ENCODE measurements at regions not wholly inside any gene's neighbourhood (a gene's known extent, or its start where the extent isn't known, plus 50 kb on each side); places are given as distances from the start of the nearest gene placed in this dataset.

DNA sequence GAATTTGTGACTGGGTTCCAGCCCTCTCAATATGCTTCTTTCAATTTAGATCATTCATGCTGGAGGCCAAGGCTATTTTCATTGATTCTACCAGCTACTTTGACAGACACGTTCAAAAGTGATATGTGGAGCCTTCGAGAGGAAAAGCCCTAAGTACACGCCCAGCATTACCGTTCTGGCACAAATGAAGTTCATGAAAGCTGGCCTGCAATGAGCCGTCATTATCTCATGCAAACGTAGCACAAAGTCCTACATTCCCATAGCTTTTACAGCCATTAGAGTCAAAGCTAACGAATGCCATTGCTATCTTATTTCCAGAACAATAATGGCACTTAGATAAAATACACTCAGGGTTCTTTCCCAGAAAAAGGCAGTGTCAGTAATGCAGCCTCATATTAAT is 1237.6 kb downstream of the EFNB2 start:
- no peaks in the 10 kb centered on the region for H3K9me3 ChIP-seq (ENCODE audit: control insufficient read depth, insufficient read depth, low read depth, low read length)
- POLR2A ChIA-PET, result no interaction called here

DNA sequence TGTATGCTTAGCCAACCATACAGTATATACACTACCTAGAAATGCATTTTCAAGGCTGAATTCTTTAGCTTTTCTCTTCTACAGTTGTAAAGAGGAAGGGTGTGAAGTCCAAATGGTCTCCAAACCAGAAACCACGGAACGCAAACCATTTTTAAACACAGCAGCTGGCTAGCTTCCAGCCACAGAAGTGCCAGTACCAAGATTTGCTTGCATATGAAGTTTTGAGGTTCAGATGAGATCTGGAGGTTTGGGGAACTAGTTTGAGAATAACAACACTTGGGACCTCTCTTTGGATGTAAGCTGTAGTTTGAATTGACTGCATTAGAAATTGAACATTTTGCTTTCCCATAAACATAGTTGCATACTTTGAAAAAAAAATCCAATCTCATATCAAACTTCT is 1243.5 kb downstream of the EFNB2 start:
- H3K4me3 ChIP-seq (ENCODE audit: low read depth, low read length), result no peak overlapping the region
- no peaks in the 10 kb centered on the region for H3K4me1 ChIP-seq (ENCODE audit: control insufficient read depth, insufficient read depth, low read length)
- ChIA-PET CTCF (interaction anchor here (0.6 kb wide), 1 partner anchor 154 kb away, joined by 3 read pairs; no protein-coding TSS in a partner anchor), POLR2A (no interaction called here)
- no peaks in the 10 kb centered on the region for H3K9me3 ChIP-seq (ENCODE audit: control insufficient read depth, insufficient read depth, low read depth, low read length)
- H3K36me3 ChIP-seq (ENCODE audit: control insufficient read depth in 2 of 2, insufficient read depth in 1 of 2, low read length in 2 of 2), result no peaks in the 10 kb centered on the region
- no peak overlapping the region for H3K27ac ChIP-seq (ENCODE audit: extremely low read depth, low read depth, low read length)
- TF ChIP-seq ZNF2 (tag by site-specific recombination; IDR thresholded peaks at IDR 0.05), result no peak
- TF ChIP-seq, protein P1, sequence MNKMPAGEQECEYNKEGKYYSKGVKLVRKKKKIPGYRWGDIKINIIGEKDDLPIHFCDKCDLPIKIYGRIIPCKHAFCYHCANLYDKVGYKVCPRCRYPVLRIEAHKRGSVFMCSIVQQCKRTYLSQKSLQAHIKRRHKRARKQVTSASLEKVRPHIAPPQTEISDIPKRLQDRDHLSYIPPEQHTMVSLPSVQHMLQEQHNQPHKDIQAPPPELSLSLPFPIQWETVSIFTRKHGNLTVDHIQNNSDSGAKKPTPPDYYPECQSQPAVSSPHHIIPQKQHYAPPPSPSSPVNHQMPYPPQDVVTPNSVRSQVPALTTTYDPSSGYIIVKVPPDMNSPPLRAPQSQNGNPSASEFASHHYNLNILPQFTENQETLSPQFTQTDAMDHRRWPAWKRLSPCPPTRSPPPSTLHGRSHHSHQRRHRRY (tag by site-specific recombination; IDR thresholded peaks at IDR 0.05), result no peak
- TF ChIP-seq ZNF776 (tag by site-specific recombination; IDR thresholded peaks at IDR 0.05; ENCODE audit: borderline replicate concordance), result no peak
- no peak for TF ChIP-seq ZNF544 (tag by site-specific recombination; IDR thresholded peaks at IDR 0.05)

More for the DNA sequence above, 1237.6 kb downstream of the EFNB2 start:
- H3K36me3 ChIP-seq (ENCODE audit: control insufficient read depth in 2 of 2, insufficient read depth in 1 of 2, low read length in 2 of 2), result no peaks in the 10 kb centered on the region
- CTCF ChIA-PET, result no interaction called here
- no peak overlapping the region for H3K4me3 ChIP-seq (ENCODE audit: low read depth, low read length)
- no peaks in the 10 kb centered on the region for H3K4me1 ChIP-seq (ENCODE audit: control insufficient read depth, insufficient read depth, low read length)
- TF ChIP-seq ZNF138 (tag by site-specific recombination; IDR thresholded peaks at IDR 0.05; ENCODE audit: borderline replicate concordance) (no peak), ZNF585B (tag by site-specific recombination; IDR thresholded peaks at IDR 0.05) (no peak), BCL11A (tag by site-specific recombination; IDR thresholded peaks at IDR 0.05; ENCODE audit: low read depth) (no peak), ZNF558 (tag by site-specific recombination; IDR thresholded peaks at IDR 0.05) (no peak), KLF10 (tag by site-specific recombination; IDR thresholded peaks at IDR 0.05) (no peak), ZNF169 (tag by site-specific recombination; IDR thresholded peaks at IDR 0.05) (no peak), SP7 (tag by site-specific recombination; IDR thresholded peaks at IDR 0.05) (no peak), ZIC2 (tag by site-specific recombination; IDR thresholded peaks at IDR 0.05) (no peak), ZNF777 (tag by site-specific recombination; IDR thresholded peaks at IDR 0.05; ENCODE audit: borderline replicate concordance) (no peak), MYNN (tag by site-specific recombination; IDR thresholded peaks at IDR 0.05; ENCODE audit: borderline replicate concordance) (no peak)
- TF ChIP-seq, protein P2, sequence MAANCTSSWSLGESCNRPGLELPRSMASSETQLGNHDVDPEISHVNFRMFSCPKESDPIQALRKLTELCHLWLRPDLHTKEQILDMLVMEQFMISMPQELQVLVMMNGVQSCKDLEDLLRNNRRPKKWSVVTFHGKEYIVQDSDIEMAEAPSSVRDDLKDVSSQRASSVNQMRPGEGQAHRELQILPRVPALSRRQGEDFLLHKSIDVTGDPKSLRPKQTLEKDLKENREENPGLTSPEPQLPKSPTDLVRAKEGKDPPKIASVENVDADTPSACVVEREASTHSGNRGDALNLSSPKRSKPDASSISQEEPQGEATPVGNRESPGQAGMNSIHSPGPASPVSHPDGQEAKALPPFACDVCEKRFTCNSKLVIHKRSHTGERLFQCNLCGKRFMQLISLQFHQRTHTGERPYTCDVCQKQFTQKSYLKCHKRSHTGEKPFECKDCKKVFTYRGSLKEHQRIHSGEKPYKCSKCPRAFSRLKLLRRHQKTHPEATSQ (tag by site-specific recombination; IDR thresholded peaks at IDR 0.05), result no peak
- no peak overlapping the region for H3K27ac ChIP-seq (ENCODE audit: extremely low read depth, low read depth, low read length)

DNA sequence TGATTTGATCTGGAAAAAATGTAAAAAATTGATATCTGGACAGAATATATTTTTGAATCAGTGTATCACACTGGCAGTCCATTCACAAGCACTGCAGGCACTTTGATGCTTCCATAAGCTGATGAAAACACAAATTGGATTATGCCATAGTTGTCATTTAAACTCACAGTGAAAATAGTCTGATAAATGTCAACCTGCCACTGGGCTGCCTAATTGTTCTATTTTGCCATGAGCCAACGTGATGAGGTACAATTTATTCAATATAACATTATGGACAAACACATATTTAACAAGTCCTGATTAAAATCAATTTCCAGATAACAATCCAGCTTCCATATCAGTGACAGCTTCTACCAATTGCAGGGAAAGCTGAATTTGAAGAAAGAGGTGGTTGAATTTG is 1244.9 kb downstream of the EFNB2 start:
- H3K4me3 ChIP-seq (ENCODE audit: low read depth, low read length), result no peak overlapping the region
- H3K9me3 ChIP-seq (ENCODE audit: control insufficient read depth, insufficient read depth, low read depth, low read length), result no peaks in the 10 kb centered on the region
- no peak overlapping the region for H3K27ac ChIP-seq (ENCODE audit: extremely low read depth, low read depth, low read length)
- H3K4me1 ChIP-seq (ENCODE audit: control insufficient read depth, insufficient read depth, low read length), result no peaks in the 10 kb centered on the region
- no peaks in the 10 kb centered on the region for H3K36me3 ChIP-seq (ENCODE audit: control insufficient read depth in 2 of 2, insufficient read depth in 1 of 2, low read length in 2 of 2)
- CTCF ChIA-PET, result no interaction called here
- POLR2A ChIA-PET, result no interaction called here
- no peak for TF ChIP-seq ZNF184 (tag by site-specific recombination; IDR thresholded peaks at IDR 0.05)
- TF ChIP-seq SALL2 (tag by site-specific recombination; IDR thresholded peaks at IDR 0.05; ENCODE audit: borderline replicate concordance), result no peak
- TF ChIP-seq, protein P3, sequence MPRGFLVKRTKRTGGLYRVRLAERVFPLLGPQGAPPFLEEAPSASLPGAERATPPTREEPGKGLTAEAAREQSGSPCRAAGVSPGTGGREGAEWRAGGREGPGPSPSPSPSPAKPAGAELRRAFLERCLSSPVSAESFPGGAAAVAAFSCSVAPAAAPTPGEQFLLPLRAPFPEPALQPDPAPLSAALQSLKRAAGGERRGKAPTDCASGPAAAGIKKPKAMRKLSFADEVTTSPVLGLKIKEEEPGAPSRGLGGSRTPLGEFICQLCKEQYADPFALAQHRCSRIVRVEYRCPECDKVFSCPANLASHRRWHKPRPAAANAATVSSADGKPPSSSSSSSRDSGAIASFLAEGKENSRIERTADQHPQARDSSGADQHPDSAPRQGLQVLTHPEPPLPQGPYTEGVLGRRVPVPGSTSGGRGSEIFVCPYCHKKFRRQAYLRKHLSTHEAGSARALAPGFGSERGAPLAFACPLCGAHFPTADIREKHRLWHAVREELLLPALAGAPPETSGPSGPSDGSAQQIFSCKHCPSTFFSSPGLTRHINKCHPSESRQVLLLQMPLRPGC (tag by site-specific recombination; IDR thresholded peaks at IDR 0.05), result no peak
- TF ChIP-seq ZNF560 (tag by site-specific recombination; IDR thresholded peaks at IDR 0.05; ENCODE audit: borderline replicate concordance), result no peak
- TF ChIP-seq ZNF155 (tag by site-specific recombination; IDR thresholded peaks at IDR 0.05), result no peak
- TF ChIP-seq, protein P4, sequence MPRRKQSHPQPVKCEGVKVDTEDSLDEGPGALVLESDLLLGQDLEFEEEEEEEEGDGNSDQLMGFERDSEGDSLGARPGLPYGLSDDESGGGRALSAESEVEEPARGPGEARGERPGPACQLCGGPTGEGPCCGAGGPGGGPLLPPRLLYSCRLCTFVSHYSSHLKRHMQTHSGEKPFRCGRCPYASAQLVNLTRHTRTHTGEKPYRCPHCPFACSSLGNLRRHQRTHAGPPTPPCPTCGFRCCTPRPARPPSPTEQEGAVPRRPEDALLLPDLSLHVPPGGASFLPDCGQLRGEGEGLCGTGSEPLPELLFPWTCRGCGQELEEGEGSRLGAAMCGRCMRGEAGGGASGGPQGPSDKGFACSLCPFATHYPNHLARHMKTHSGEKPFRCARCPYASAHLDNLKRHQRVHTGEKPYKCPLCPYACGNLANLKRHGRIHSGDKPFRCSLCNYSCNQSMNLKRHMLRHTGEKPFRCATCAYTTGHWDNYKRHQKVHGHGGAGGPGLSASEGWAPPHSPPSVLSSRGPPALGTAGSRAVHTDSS (tag by site-specific recombination; IDR thresholded peaks at IDR 0.05), result no peak
- TF ChIP-seq GLI4 (tag by site-specific recombination; IDR thresholded peaks at IDR 0.05), result no peak
- no peak for TF ChIP-seq ZNF623 (tag by site-specific recombination; IDR thresholded peaks at IDR 0.05)
- no peak for TF ChIP-seq ZNF214 (tag by site-specific recombination; IDR thresholded peaks at IDR 0.05; ENCODE audit: borderline replicate concordance)
- no peak for TF ChIP-seq MYNN (tag by site-specific recombination; IDR thresholded peaks at IDR 0.05; ENCODE audit: borderline replicate concordance)
- TF ChIP-seq ZNF660 (tag by site-specific recombination; IDR thresholded peaks at IDR 0.05), result no peak
- TF ChIP-seq, protein P5, sequence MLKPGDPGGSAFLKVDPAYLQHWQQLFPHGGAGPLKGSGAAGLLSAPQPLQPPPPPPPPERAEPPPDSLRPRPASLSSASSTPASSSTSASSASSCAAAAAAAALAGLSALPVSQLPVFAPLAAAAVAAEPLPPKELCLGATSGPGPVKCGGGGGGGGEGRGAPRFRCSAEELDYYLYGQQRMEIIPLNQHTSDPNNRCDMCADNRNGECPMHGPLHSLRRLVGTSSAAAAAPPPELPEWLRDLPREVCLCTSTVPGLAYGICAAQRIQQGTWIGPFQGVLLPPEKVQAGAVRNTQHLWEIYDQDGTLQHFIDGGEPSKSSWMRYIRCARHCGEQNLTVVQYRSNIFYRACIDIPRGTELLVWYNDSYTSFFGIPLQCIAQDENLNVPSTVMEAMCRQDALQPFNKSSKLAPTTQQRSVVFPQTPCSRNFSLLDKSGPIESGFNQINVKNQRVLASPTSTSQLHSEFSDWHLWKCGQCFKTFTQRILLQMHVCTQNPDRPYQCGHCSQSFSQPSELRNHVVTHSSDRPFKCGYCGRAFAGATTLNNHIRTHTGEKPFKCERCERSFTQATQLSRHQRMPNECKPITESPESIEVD (tag by site-specific recombination; IDR thresholded peaks at IDR 0.05), result no peak
- TF ChIP-seq REPIN1 (tag by site-specific recombination; IDR thresholded peaks at IDR 0.05; ENCODE audit: low read depth), result no peak
